ENCODE measurements at regions not wholly inside any gene's neighbourhood (a gene's known extent, or its start where the extent isn't known, plus 50 kb on each side); places are given as distances from the start of the nearest gene placed in this dataset.

DNA sequence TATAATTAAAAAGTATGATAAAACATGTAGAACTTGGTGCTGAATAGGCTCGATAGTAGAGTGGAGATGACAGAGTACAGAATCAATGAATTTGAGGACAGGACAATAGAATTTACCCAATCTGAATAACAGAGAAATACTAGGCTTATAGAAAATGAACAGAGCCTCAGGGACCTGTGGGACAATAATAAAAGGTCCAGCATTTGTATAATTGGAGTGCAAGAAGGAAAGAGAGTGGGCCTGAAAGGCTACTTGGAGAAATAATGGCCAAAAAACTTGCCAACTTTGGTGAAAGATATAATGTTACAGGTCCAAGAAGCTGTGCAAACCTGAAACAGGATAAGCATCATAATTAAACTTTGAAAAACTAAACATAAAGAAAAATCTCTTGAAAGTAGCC is 227.3 kb downstream of the CXCL12 start:
- H3K4me3 Mint-ChIP-seq, result no peak overlapping the region
- no peak overlapping the region for H3K27ac Mint-ChIP-seq
- Histone ChIP-seq H3K27ac (ENCODE audit: insufficient read depth, low read length, poor library complexity, severe bottlenecking) (no peak overlapping the region), H3K36me3 (ENCODE audit: control insufficient read depth, insufficient read depth, low read length) (no peaks in the 10 kb centered on the region), H3K9me3 (ENCODE audit: control insufficient read depth in 2 of 2, low read length in 2 of 2) (no peaks in the 10 kb centered on the region), H3K4me3 (ENCODE audit: low read depth, low read length) (no peak overlapping the region), H3K4me1 (ENCODE audit: control insufficient read depth, insufficient read depth, low read length, poor library complexity, severe bottlenecking) (no peaks in the 10 kb centered on the region), H3K27me3 (ENCODE audit: control insufficient read depth, insufficient read depth, low read length) (no peaks in the 10 kb centered on the region)
- ATAC-seq (ENCODE audit: low read depth in 2 of 2), result no peak
- H3K36me3 Mint-ChIP-seq, result no peaks in the 10 kb centered on the region
- H3K9me3 Mint-ChIP-seq, result peaks cover 0 to 4% (median 1%) of the 10 kb centered on the region in 7 donors
- H3K27me3 Mint-ChIP-seq, result peaks cover 6% of the 10 kb centered on the region
- no peaks in the 10 kb centered on the region for H3K4me1 Mint-ChIP-seq
- no peak for DNase-seq

DNA sequence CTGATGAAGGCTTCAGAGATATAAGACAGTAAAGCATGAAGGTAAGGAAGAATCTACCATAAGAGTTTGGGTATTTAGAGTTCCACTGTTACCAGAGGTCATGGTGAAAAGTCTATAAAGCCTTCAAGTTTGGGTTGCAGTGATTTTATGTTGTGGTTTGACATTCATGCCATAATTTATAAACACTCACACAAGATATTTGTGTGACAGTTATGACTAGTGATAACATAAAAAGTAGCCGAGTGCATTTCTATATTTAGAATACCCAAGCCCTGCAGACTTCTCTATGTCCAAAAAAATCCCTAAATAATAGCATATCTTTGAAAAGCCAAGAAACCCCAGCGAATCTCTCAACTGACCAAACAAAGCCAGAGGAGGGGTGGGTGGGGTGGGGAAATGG is 229.9 kb downstream of the CXCL12 start:
- Histone ChIP-seq H3K36me3 (ENCODE audit: control insufficient read depth, insufficient read depth, low read length) (no peaks in the 10 kb centered on the region), H3K27ac (ENCODE audit: insufficient read depth, low read length, poor library complexity, severe bottlenecking) (no peak overlapping the region), H3K9me3 (ENCODE audit: control insufficient read depth in 2 of 2, low read length in 2 of 2) (no peaks in the 10 kb centered on the region), H3K4me1 (ENCODE audit: control insufficient read depth, insufficient read depth, low read length, poor library complexity, severe bottlenecking) (no peaks in the 10 kb centered on the region), H3K4me3 (ENCODE audit: low read depth, low read length) (no peak overlapping the region), H3K27me3 (ENCODE audit: control insufficient read depth, insufficient read depth, low read length) (no peaks in the 10 kb centered on the region)
- Mint-ChIP-seq H3K27me3 (peaks cover 6% of the 10 kb centered on the region), H3K4me1 (no peaks in the 10 kb centered on the region), H3K36me3 (peaks cover 4% of the 10 kb centered on the region), H3K4me3 (peak overlapping the region in 1 of 4 donors; percentile 21), H3K27ac (no peak overlapping the region), H3K9me3 (peaks cover 0 to 19% (median 4%) of the 10 kb centered on the region in 7 donors)
- DNase-seq (no peak), ATAC-seq (ENCODE audit: low read depth in 2 of 2) (no peak)

DNA sequence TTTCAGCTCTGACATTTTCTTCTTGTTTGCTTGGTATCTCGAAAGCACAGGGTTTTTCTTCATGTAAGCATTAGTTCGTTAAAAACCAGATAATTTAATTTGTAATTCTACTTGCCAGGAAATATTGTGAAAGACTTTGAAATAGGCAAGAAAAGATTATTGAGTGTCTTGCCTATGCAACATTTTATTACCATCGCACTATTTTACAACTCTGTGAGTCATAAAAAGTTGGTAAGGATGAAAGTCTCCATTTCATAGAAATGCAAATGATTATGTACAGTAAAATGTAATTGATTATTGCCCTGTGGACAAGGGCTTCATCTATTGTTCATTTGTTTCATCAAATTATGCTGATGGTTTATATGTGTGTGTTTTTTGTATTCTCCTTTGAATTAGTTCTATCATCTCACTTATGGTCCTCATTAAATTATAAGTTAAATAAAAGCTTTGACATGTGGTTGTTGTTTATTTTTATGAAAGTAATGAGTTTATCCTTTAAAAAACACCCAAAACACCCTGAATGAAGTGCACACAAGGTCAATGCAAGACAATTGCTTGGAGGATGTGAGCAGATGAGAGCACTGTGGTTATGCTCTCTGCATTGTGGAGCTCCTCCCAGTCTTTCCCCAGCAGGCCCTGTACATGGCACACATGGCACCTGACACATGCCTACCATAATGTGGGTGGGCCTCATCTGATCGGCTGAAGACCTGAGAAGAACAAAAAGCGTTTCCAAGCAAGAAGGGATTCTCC is 230.8 kb downstream of the CXCL12 start:
- ATAC-seq (ENCODE audit: low read depth in 2 of 2) (no peak), DNase-seq (no peak)
- Mint-ChIP-seq H3K9me3 (peaks cover 0 to 25% (median 4%) of the 10 kb centered on the region in 7 donors), H3K4me1 (no peaks in the 10 kb centered on the region), H3K4me3 (no peak overlapping the region), H3K27ac (no peak overlapping the region), H3K36me3 (peaks cover 4% of the 10 kb centered on the region), H3K27me3 (peaks cover 6% of the 10 kb centered on the region)
- H3K27ac ChIP-seq (ENCODE audit: insufficient read depth, low read length, poor library complexity, severe bottlenecking), result no peak overlapping the region
- no peaks in the 10 kb centered on the region for H3K36me3 ChIP-seq (ENCODE audit: control insufficient read depth, insufficient read depth, low read length)
- H3K4me1 ChIP-seq (ENCODE audit: control insufficient read depth, insufficient read depth, low read length, poor library complexity, severe bottlenecking), result no peaks in the 10 kb centered on the region
- H3K27me3 ChIP-seq (ENCODE audit: control insufficient read depth, insufficient read depth, low read length), result no peaks in the 10 kb centered on the region
- H3K4me3 ChIP-seq (ENCODE audit: low read depth, low read length), result no peak overlapping the region
- no peaks in the 10 kb centered on the region for H3K9me3 ChIP-seq (ENCODE audit: control insufficient read depth in 2 of 2, low read length in 2 of 2)

- Mint-ChIP-seq H3K27ac (no peak overlapping the region), H3K4me3 (no peak overlapping the region), H3K9me3 (peaks cover 0 to 14% (median 4%) of the 10 kb centered on the region in 7 donors), H3K36me3 (no peaks in the 10 kb centered on the region), H3K4me1 (peaks cover 0 to 6% (median 0%) of the 10 kb centered on the region in 4 donors), H3K27me3 (no peaks in the 10 kb centered on the region)
- Histone ChIP-seq H3K4me3 (ENCODE audit: low read depth, low read length) (no peak overlapping the region), H3K4me1 (ENCODE audit: control insufficient read depth, insufficient read depth, low read length, poor library complexity, severe bottlenecking) (no peaks in the 10 kb centered on the region), H3K27ac (ENCODE audit: insufficient read depth, low read length, poor library complexity, severe bottlenecking) (no peak overlapping the region), H3K27me3 (ENCODE audit: control insufficient read depth, insufficient read depth, low read length) (no peaks in the 10 kb centered on the region), H3K36me3 (ENCODE audit: control insufficient read depth, insufficient read depth, low read length) (no peaks in the 10 kb centered on the region), H3K9me3 (ENCODE audit: control insufficient read depth in 2 of 2, low read length in 2 of 2) (no peaks in the 10 kb centered on the region)
- DNase-seq (no peak), ATAC-seq (ENCODE audit: low read depth in 2 of 2) (no peak)
These were observed 241.3 kb downstream of the CXCL12 start for GRCh38 chr10:44143556-44143955.

DNA sequence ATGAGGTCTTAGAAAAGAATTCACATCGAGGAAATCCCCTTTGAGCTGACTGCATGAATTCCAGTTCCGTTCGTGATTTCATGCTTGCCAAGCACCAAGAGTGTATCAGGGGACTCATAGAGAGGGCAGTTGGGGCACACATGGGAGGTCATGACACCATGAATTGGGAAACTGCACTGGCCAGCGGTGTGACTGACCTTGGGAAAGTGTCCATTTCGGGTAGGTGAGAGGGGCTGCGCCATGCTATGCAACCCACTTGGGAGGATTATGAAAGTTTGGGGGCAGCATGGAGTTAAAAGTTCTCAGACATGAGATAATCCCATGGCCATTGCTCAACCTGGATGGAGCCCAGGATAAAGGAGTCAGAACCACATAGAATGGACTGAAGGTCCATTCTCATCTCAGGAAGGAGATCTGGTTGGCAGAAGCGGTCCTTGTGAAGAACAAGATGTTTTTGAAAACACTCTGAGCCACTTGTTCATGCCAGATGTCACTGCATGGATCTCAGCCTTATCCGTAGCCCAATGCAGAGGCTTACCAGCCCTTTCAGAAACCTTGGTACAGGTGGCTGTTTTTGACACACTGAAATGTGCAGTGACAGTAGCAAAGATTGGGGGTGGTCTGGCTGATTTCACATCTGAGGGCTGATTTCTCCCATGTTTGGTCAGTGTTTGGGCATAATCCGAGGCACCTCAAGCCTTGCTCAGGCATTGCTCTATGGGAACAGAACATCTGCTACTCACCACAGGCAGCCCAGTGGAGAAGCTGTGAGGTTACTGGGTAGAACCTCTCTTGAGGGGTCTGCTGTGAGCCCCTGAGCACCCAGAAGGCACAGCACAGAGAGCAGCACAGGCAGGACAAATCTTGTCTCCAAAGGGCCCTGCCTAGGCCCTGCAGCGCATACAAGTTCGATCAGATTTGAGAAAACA is 252.3 kb downstream of the CXCL12 start:
- H3K4me1 Mint-ChIP-seq, result no peaks in the 10 kb centered on the region
- Histone ChIP-seq H3K27ac (ENCODE audit: insufficient read depth, low read length, poor library complexity, severe bottlenecking) (no peak overlapping the region), H3K4me3 (ENCODE audit: low read depth, low read length) (no peak overlapping the region), H3K4me1 (ENCODE audit: control insufficient read depth, insufficient read depth, low read length, poor library complexity, severe bottlenecking) (no peaks in the 10 kb centered on the region), H3K36me3 (ENCODE audit: control insufficient read depth, insufficient read depth, low read length) (no peaks in the 10 kb centered on the region), H3K27me3 (ENCODE audit: control insufficient read depth, insufficient read depth, low read length) (no peaks in the 10 kb centered on the region), H3K9me3 (ENCODE audit: control insufficient read depth in 2 of 2, low read length in 2 of 2) (no peaks in the 10 kb centered on the region)
- H3K4me3 Mint-ChIP-seq, result no peak overlapping the region
- H3K27me3 Mint-ChIP-seq, result no peaks in the 10 kb centered on the region
- ATAC-seq (ENCODE audit: low read depth in 2 of 2), result no peak
- DNase-seq, result no peak
- peaks cover 0 to 2% (median 0%) of the 10 kb centered on the region in 7 donors for H3K9me3 Mint-ChIP-seq
- H3K27ac Mint-ChIP-seq, result no peak overlapping the region
- H3K36me3 Mint-ChIP-seq, result no peaks in the 10 kb centered on the region

GRCh38 chr10:44126291-44126717 is 258.6 kb downstream of the CXCL12 start:
- no peak for ATAC-seq (ENCODE audit: low read depth in 2 of 2)
- H3K4me1 ChIP-seq (ENCODE audit: control insufficient read depth, insufficient read depth, low read length, poor library complexity, severe bottlenecking), result no peaks in the 10 kb centered on the region
- H3K27ac ChIP-seq (ENCODE audit: insufficient read depth, low read length, poor library complexity, severe bottlenecking), result no peak overlapping the region
- H3K27me3 ChIP-seq (ENCODE audit: control insufficient read depth, insufficient read depth, low read length), result no peaks in the 10 kb centered on the region
- no peak for DNase-seq
- Mint-ChIP-seq H3K36me3 (no peaks in the 10 kb centered on the region), H3K9me3 (peaks cover 0 to 5% (median 0%) of the 10 kb centered on the region in 7 donors), H3K27me3 (no peaks in the 10 kb centered on the region), H3K4me1 (no peaks in the 10 kb centered on the region), H3K27ac (no peak overlapping the region), H3K4me3 (no peak overlapping the region)
- no peaks in the 10 kb centered on the region for H3K9me3 ChIP-seq (ENCODE audit: control insufficient read depth in 2 of 2, low read length in 2 of 2)
- H3K36me3 ChIP-seq (ENCODE audit: control insufficient read depth, insufficient read depth, low read length), result no peaks in the 10 kb centered on the region
- H3K4me3 ChIP-seq (ENCODE audit: low read depth, low read length), result no peak overlapping the region

DNA sequence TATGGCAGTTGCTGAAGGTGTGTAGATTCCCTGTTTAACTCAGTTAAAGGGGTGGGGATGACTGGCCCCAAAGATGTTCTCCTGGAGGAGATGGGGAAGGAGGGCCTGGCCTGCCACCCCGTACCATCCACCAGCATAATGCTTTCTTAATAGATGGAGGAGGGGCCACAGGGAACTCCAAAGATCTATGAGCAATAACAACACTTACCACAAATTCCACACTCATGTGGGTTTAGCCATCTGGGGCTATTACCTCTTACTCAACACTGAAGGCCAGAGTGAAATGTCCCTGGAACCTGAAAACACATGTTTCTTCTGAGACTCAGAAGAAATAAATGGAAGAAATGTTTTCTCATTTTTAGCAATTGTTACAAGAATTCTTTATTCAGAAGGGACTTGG is 259.0 kb downstream of the CXCL12 start:
- H3K9me3 ChIP-seq (ENCODE audit: control insufficient read depth in 2 of 2, low read length in 2 of 2), result no peaks in the 10 kb centered on the region
- H3K4me1 ChIP-seq (ENCODE audit: control insufficient read depth, insufficient read depth, low read length, poor library complexity, severe bottlenecking), result no peaks in the 10 kb centered on the region
- no peak overlapping the region for H3K27ac Mint-ChIP-seq
- no peaks in the 10 kb centered on the region for H3K36me3 Mint-ChIP-seq
- H3K4me3 Mint-ChIP-seq, result no peak overlapping the region
- H3K4me1 Mint-ChIP-seq, result no peaks in the 10 kb centered on the region
- H3K27me3 Mint-ChIP-seq, result no peaks in the 10 kb centered on the region
- H3K4me3 ChIP-seq (ENCODE audit: low read depth, low read length), result no peak overlapping the region
- H3K9me3 Mint-ChIP-seq, result peaks cover 0 to 5% (median 0%) of the 10 kb centered on the region in 7 donors
- no peaks in the 10 kb centered on the region for H3K36me3 ChIP-seq (ENCODE audit: control insufficient read depth, insufficient read depth, low read length)
- H3K27ac ChIP-seq (ENCODE audit: insufficient read depth, low read length, poor library complexity, severe bottlenecking), result no peak overlapping the region
- no peaks in the 10 kb centered on the region for H3K27me3 ChIP-seq (ENCODE audit: control insufficient read depth, insufficient read depth, low read length)
- ATAC-seq (ENCODE audit: low read depth in 2 of 2) (no peak), DNase-seq (no peak)
